ENCODE measurements at regions not wholly inside any gene's neighbourhood (a gene's known extent, or its start where the extent isn't known, plus 50 kb on each side); places are given as distances from the start of the nearest gene placed in this dataset.
A peak's percentile ranks its signal among the peaks of the same experiment; 100 is the strongest.

DNA sequence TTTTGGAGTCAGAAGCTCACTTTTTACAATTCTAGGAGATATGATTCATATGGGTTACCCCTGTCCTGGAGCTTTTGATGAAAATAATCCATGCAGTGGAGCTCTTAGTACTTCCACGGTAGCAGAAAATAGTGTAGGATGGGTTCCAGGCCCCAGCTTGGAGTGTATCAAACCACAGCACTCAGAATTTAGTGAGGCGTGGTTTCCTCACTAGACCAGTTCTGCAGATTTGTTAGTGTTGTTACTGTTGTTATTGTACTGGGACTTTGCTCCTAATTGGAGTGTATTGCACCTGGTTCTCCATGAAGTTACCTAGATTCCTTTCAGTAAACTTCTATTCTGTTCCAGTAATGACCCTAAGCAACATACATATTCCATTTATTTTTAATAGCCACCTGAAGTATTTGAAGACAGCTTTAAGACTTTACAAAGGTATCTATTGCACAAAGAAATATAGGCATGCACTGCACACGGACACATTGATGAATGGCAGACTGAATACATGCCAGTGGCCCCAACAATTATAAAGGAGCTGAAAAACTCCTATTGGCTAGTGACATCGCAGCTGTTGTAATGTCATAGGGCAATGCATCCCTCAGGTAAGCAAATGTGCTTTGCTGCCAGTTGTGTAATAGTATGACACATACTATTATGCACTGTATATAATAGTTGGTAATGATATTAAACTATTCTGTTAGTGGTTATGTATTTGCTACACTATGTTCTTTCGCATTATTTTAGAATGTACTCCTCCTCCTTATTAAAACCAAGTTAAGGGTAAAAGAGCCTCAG is 1058.0 kb downstream of the KCNT2 start:
- DNase-seq (ENCODE audit: low spot score): no peak

DNA sequence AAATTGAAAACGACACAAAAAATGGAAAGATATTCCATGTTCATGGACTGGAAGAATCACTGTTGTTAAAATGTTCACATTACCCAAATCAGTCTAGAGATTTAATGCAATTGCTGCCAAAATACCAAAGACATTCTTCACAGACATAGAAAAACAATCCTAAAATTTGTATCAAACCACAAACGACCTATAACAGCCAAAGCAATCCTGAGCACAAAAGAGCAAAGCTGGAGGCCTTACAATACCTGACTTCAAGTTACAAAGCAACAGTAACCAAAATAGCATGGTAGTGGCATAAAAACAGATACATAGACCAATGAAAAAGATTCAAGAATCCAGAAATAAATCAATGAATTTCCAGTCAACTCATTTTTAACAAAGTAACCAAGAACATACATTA is 1077.3 kb downstream of the KCNT2 start:
- no peak for DNase-seq (ENCODE audit: low spot score)

DNA sequence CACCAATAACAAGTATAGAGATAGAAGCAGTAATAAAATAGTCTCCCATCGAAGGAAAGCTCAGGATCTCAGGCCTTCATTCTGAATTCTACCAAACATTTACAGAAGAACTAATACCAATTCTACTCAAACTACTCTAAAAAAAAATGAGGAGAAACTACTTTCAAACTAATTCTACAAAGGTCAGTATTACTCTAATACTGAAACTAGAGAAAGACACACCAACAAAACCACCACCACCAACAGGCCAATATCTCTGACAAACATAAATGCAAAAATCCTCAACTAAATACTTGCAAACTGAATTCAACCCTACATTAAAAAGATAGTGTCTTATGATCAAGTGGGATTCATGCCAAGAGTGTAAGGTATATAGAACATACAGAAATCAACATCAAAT is 1078.4 kb downstream of the KCNT2 start:
- no peak for DNase-seq (ENCODE audit: low spot score)

- no peak for DNase-seq (ENCODE audit: low spot score)
Measured at GRCh38 chr1:195520757-195521156, 1087.5 kb downstream of the KCNT2 start.

GRCh38 chr1:195516036-195516435 is 1092.2 kb downstream of the KCNT2 start:
- DNase-seq (ENCODE audit: low spot score): no peak

DNA sequence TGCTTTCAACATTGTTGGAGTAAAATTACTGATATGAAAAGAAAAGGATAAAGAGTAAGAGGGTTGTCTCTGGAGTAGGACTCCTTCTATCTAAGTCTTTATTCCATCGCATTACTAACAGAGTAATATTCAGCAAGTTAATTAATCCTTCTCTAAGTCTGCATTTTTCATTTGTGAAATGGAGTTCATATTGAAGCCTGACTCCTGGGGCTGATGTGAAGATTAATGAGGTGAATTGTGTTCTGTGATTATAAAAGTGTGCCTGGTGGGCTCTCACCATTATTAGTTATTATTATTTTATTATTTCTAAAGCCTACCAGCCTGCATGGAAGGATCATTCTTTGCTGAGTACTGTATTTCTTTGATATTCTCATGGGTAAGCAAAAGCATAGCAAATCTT is 1096.7 kb downstream of the KCNT2 start:
- DNase-seq (ENCODE audit: low spot score): no peak

- DNase-seq (ENCODE audit: low spot score): no peak
Measured at GRCh38 chr1:195501118-195501517, 1107.1 kb downstream of the KCNT2 start.

DNA sequence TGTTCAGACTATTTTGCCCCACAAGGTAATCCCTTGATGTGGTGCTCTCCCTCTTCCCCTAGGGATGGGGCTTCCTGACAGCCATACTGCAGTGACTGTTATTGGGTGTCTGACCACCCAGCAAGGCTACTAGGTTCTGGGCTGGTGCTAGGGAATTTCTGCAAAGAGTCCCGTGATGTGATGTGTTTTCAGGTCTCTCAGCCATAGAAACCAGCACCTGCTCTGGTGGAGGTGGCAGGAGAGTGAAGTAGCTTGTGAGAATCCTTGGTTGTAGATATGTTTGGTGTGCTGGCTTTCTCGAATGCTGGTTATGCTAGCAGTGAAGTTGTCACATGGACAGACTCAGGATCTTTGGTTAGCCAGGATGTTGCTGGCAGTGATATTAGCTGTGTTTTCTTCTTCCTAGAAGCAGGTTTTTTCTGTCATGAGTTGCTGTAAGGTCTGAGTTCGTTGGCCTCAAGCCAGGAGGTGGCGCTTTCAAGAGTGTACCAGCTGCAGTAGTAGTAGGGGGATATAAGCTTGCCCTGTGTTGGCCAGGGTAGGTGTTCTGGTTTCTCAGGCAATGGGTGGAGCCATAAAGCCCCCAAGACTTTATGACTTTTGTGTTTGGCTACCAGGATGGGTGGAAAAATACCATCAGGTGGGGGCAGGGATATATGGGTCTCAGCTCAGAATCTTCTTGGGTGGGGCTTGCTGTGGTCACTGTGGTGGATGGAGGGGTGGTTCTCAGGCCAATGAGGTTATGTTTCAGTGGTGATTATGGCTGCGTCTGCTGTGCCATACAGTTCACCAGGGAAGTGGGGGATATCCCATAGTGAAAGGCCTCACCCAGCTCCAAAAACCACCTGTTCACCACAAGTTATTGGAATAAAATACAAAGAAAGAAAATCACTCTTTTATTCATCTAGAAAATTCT is 1112.3 kb downstream of the KCNT2 start:
- DNase-seq (ENCODE audit: low spot score): no peak

DNA sequence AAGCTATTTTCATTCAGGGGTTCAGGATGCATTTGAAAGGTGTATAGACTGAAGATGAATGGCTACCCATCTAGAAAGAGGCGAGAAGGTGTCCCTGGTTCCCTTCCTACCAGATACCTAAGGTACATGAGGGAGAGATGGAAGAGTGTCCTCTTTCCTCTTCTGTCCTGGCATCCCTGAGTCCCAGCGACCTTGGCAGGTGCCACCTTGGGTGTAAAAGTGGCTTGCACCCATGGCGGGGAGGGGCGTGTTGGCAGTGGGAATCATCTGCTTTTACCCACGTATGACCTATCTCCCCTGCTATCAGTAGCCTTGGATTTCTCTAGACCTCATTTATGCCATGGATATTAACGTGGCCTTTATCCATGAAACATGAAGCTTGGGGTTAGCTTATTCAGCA is 1126.1 kb downstream of the KCNT2 start:
- no peak for DNase-seq (ENCODE audit: low spot score)

- DNase-seq (ENCODE audit: low spot score): no peak
Measured at GRCh38 chr1:195481293-195481692, 1126.9 kb downstream of the KCNT2 start.

- DNase-seq (ENCODE audit: low spot score): no peak
Measured at GRCh38 chr1:195475568-195475967, 1132.7 kb downstream of the KCNT2 start.

DNA sequence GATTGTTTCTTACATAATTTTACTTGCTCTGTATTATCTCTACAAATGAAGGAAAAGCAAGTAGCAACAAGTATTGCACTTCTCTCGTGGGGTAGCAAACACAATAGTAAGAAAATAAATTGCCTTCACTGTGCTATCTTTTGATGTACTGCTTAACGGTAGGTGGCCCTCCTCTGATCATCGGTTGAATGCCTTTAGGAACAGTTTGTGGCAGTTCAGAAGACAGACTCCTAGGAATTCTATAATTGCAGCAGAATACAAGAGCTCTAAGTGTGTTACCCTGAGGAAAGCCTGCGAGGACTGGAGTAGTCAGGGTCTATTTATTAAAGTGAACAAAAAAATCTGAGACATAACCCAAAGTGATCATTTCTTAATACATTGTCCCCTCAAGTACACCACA is 1135.9 kb downstream of the KCNT2 start:
- DNase-seq (ENCODE audit: low spot score): no peak

- no peak for DNase-seq (ENCODE audit: low spot score)
Measured at GRCh38 chr1:195466639-195467038, 1141.6 kb downstream of the KCNT2 start.

- no peak for DNase-seq (ENCODE audit: low spot score)
Measured at GRCh38 chr1:195462646-195463045, 1145.6 kb downstream of the KCNT2 start.

- DNase-seq (ENCODE audit: low spot score): no peak
Measured at GRCh38 chr1:195462152-195462551, 1146.1 kb downstream of the KCNT2 start.

GRCh38 chr1:195458365-195458764 is 1149.9 kb downstream of the KCNT2 start:
- no peak for DNase-seq (ENCODE audit: low spot score)

DNA sequence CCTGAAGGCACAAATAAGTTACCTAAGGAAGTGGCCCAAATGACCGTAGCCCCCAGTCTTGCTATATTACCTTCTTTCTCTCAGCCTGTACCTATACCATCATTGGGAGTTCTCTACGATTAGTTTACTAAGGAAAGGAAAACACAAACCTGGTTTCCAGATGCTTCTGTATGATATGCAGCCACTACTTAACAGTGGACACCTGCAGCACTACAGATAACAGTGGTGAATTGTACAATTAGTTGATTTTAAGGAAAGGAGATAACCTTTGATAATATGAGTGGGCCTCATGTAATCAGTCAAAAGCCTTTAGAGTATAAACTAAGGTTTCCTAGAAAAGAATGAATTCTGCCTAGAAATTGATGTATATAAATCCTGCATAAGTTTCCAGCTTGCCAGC is 1157.4 kb downstream of the KCNT2 start:
- DNase-seq (ENCODE audit: low spot score): no peak

- DNase-seq (ENCODE audit: low spot score): no peak
Measured at GRCh38 chr1:195439661-195440060, 1168.6 kb downstream of the KCNT2 start.

DNA sequence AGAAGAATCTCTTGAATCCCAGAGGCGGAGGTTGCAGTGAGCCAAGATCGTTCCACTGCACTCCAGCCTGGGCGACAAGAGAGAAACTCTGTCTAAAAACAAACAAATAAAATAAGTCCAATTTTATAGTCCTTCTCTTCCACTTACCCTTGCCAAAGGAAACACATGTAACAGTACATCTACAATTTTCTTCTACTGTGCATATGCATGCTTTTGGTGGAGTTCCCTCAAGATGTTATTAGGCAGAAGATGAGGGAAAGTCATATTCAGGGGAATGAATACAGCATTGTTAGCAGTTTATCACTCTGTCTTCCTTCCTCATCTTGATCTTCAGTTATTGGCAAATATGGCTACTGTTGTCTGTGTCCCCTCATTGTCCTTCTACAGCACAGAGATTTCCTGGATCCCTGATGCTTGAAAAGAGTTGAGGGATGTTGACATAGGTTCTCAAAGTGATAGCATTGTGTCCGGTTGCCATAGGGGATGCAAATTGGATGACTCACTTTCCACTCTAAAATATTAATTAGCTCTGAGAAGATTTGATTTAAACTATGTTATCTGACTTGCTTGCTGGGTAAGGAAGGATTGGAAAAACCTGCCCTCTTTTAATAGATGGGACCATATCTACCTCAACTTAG is 1173.6 kb downstream of the KCNT2 start:
- DNase-seq (ENCODE audit: low spot score): no peak

- no peak for DNase-seq (ENCODE audit: low spot score)
Measured at GRCh38 chr1:195430826-195431225, 1177.4 kb downstream of the KCNT2 start.

- DNase-seq (ENCODE audit: low spot score): no peak
Measured at GRCh38 chr1:195428927-195429326, 1179.3 kb downstream of the KCNT2 start.

DNA sequence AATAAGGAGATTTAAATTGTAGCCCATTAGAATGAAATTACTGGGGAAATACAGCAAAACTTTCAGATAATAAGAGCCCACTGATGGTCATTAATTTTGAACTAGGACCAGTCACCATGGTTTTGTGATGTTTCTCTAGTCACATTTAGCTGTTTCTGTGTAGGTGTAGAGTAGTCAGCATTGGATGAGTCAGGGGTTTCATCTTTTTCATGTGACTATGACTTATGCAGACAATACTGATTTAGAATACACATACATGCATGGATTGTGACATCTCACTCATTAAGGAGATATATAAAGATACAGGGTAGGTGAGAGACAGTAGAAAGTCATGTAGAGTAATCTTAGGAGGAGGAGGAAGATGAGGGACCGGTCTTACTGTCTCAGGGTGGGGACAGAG is 1192.7 kb downstream of the KCNT2 start:
- no peak for DNase-seq (ENCODE audit: low spot score)

DNA sequence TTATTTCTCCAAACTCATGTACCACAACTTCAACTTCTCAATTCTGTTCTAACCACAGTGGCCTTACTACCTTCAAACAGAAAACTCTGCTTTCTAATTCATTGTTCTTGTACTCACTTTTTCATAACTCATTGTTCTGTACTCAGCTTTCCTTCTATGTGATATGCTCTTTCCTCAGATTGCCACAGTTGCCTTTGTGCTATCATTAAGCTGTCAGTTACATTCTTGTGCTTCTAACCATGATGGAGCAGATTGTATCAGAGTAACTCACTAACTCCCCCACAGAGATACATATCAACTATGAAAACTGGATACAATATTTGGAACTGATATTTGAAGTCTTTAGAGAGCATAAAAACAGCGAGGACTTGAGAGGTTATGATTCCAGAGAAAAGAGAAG is 1213.7 kb downstream of the KCNT2 start:
- peak; percentile 13 for DNase-seq (ENCODE audit: low spot score)
